ENCODE measurements at regions not wholly inside any gene's neighbourhood (a gene's known extent, or its start where the extent isn't known, plus 50 kb on each side); places are given as distances from the start of the nearest gene placed in this dataset.

GRCh38 chr4:163245044-163245728 is 78.5 kb upstream of the NAF1 start:
- TF ChIP-seq EP300 (IDR thresholded peaks at IDR 0.05) (no peak), CTCF (IDR thresholded peaks at IDR 0.05) (no peak)
